ENCODE measurements at regions not wholly inside any gene's neighbourhood (a gene's known extent, or its start where the extent isn't known, plus 50 kb on each side); places are given as distances from the start of the nearest gene placed in this dataset.

DNA sequence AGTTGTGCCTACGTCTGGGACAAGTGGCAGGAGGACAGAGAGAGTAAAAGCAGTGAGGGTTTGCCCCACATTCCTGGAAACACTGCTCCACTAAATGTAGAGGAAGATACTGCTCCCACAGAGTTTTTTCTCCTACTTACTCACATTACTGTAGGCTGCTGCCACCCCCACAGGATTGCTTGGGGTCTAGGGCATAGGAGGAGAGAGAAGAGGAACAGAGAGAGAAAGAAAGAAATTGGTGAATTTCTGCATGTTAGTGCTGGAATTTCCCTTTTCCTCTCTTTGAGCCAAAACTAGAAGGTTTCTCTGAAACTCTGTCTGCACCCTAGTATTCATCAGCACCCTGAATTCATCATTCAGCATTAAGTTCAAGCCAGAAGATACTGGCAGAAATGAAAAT is 397.9 kb downstream of the INHBA start:
- Mint-ChIP-seq H3K27me3 (ENCODE audit: low read depth) (no peaks in the 10 kb centered on the region), H3K27ac (no peak overlapping the region), H3K36me3 (ENCODE audit: low read depth) (no peaks in the 10 kb centered on the region), H3K4me3 (no peak overlapping the region), H3K9me3 (peaks cover 17% of the 10 kb centered on the region), H3K4me1 (ENCODE audit: low read depth) (no peaks in the 10 kb centered on the region)
- no peak for DNase-seq (ENCODE audit: low spot score)

DNA sequence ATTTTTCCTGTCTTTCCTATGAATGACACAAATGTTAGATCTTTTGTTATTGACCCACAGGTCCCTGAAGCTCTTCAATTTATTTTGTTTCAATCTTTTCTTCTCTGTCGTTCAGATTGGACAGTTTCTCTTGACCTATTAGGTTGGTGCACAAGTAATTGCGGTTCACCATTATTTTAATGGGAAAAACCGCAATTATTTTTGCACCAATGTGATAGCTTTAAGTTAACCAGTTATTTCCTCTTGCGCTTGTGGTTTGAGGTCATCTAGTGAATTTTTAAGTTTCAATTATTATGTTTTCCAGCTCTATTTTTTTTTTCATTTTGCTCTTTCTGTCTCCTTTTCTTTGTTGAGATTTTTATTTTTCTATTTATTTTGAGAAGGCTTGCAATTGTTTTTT is 399.2 kb downstream of the INHBA start:
- no peak for DNase-seq (ENCODE audit: low spot score)
- H3K4me1 Mint-ChIP-seq (ENCODE audit: low read depth) = no peaks in the 10 kb centered on the region
- no peaks in the 10 kb centered on the region for H3K36me3 Mint-ChIP-seq (ENCODE audit: low read depth)
- no peak overlapping the region for H3K4me3 Mint-ChIP-seq
- H3K27ac Mint-ChIP-seq = no peak overlapping the region
- H3K9me3 Mint-ChIP-seq = peaks cover 17% of the 10 kb centered on the region
- H3K27me3 Mint-ChIP-seq (ENCODE audit: low read depth) = no peaks in the 10 kb centered on the region

DNA sequence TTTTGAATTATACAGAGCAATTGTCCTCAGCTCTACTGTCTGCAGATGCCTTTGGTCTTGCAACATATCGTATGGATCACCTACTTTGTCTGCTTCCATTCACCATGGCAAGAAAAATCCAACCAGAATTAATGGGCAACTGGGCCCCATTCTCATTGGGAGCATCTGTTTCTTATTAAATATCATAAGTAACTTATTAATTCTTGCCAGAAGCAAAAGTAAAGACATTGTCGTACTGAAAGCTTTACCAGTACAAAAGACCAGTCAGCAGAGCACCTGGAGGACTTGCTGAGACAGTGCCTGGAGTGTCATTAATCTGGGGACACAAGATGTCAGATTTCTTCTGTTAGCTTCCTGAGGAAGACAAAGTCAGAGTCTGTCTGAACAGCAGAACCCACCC is 404.5 kb downstream of the INHBA start:
- H3K27ac Mint-ChIP-seq = no peak overlapping the region
- no peak for DNase-seq (ENCODE audit: low spot score)
- no peak overlapping the region for H3K4me3 Mint-ChIP-seq
- no peaks in the 10 kb centered on the region for H3K4me1 Mint-ChIP-seq (ENCODE audit: low read depth)
- H3K27me3 Mint-ChIP-seq (ENCODE audit: low read depth) = no peaks in the 10 kb centered on the region
- no peaks in the 10 kb centered on the region for H3K36me3 Mint-ChIP-seq (ENCODE audit: low read depth)
- H3K9me3 Mint-ChIP-seq = peaks cover 5% of the 10 kb centered on the region

DNA sequence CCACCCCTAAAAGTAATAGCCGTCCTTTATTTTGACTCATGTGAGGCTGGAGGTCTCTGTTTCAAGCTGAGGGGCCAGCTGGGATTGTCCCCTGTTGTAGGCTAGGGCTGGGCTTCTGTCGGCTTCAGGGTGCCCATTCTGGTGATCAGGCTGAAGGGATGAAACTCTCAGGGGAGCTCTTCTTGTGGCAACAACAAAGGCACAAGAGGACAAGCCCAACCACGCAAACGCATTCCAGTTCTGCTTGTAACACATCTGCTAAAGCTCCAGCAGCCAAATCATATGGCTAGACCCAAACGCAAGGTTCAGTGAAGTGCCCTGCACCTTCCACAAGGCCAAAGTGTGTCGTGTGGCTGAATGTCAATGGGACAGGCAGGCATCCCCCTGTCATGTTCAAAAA is 405.7 kb downstream of the INHBA start:
- H3K4me3 Mint-ChIP-seq = no peak overlapping the region
- no peaks in the 10 kb centered on the region for H3K36me3 Mint-ChIP-seq (ENCODE audit: low read depth)
- H3K27ac Mint-ChIP-seq = no peak overlapping the region
- peaks cover 3% of the 10 kb centered on the region for H3K9me3 Mint-ChIP-seq
- DNase-seq (ENCODE audit: low spot score) = no peak
- no peaks in the 10 kb centered on the region for H3K4me1 Mint-ChIP-seq (ENCODE audit: low read depth)
- no peaks in the 10 kb centered on the region for H3K27me3 Mint-ChIP-seq (ENCODE audit: low read depth)

DNA sequence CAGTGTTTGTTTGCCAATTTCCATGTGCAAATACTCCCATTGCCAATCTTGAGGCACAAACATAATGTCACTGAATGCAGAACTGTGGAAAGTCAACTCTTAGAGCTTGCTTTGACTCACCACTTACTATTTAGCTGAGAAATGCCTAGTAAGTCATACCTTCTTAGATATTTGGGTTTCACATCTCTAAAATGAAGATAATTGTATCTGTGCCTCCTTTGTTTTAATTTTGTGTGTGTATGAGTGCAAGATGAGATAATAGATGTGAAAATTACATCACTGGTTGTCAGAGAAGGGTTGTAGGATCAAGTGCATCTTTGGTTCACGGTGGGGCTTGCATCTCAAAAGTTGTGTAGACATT is 407.5 kb downstream of the INHBA start:
- Mint-ChIP-seq H3K27ac (no peak overlapping the region), H3K4me3 (no peak overlapping the region), H3K27me3 (ENCODE audit: low read depth) (no peaks in the 10 kb centered on the region), H3K4me1 (ENCODE audit: low read depth) (no peaks in the 10 kb centered on the region), H3K36me3 (ENCODE audit: low read depth) (no peaks in the 10 kb centered on the region), H3K9me3 (no peaks in the 10 kb centered on the region)
- no peak for DNase-seq (ENCODE audit: low spot score)

DNA sequence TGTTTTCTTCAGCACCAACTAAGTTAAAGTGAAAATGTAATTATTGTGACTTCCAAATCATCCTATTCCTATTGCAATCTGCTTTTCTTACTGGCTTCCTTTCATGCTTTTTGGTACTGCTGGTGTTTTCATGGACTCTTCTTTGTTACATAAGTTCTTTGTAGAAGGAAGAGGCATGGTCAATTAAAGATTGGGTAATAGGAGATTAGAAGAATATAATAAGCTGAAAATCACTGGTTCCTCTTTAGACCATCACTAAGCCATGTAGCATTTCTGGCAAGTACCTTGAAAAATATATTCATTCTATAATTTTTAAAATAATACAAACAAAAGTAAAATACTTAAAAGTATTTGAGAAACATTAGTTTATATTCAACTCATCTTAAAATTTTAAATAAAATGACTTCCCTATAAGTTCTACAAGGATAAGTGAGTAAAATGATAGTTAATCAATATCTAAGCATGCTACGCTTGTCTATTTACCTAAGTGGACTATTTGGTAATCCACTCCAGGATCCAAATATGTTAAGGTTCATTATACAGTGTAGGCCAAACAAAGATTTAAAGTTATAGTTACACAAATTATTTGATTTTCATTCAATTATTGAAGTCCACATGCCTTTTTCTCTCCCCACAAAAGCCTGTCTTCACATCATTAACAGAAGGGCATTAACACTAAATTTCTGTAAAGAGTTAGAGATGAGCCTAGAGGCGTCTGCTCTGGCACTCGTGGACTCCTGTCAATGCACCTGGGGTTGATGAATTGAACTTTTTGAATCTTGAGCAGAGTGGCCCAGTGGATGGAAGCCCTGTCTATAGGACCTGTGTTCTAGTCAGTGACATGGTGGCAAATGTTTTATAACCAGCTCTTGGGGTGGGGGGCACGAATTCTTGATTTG is 408.1 kb downstream of the INHBA start:
- Mint-ChIP-seq H3K27ac (no peak overlapping the region), H3K4me3 (no peak overlapping the region), H3K4me1 (ENCODE audit: low read depth) (no peaks in the 10 kb centered on the region), H3K9me3 (no peaks in the 10 kb centered on the region), H3K27me3 (ENCODE audit: low read depth) (no peaks in the 10 kb centered on the region), H3K36me3 (ENCODE audit: low read depth) (no peaks in the 10 kb centered on the region)
- DNase-seq (ENCODE audit: low spot score) = no peak

DNA sequence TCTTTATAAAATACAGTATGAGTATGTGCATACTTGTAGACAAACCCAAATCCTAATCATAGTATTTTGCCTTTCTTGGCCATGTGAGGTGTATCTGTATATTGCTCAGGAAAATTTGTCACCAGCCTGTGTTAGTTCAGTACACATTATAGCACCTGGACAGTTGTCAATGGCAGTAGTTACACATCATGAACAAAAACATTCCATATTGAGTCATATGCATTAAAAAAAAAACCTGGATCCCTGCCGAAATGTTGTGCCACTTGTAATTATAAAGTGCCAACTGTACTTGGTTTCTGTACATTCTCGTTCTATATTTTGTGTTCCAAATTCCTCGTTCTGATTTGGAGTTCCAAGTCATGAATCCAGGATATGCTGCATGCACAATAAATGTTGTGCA is 410.4 kb downstream of the INHBA start:
- no peak for DNase-seq (ENCODE audit: low spot score)
- Mint-ChIP-seq H3K27me3 (ENCODE audit: low read depth) (no peaks in the 10 kb centered on the region), H3K36me3 (ENCODE audit: low read depth) (no peaks in the 10 kb centered on the region), H3K4me3 (no peak overlapping the region), H3K9me3 (no peaks in the 10 kb centered on the region), H3K4me1 (ENCODE audit: low read depth) (no peaks in the 10 kb centered on the region), H3K27ac (no peak overlapping the region)

DNA sequence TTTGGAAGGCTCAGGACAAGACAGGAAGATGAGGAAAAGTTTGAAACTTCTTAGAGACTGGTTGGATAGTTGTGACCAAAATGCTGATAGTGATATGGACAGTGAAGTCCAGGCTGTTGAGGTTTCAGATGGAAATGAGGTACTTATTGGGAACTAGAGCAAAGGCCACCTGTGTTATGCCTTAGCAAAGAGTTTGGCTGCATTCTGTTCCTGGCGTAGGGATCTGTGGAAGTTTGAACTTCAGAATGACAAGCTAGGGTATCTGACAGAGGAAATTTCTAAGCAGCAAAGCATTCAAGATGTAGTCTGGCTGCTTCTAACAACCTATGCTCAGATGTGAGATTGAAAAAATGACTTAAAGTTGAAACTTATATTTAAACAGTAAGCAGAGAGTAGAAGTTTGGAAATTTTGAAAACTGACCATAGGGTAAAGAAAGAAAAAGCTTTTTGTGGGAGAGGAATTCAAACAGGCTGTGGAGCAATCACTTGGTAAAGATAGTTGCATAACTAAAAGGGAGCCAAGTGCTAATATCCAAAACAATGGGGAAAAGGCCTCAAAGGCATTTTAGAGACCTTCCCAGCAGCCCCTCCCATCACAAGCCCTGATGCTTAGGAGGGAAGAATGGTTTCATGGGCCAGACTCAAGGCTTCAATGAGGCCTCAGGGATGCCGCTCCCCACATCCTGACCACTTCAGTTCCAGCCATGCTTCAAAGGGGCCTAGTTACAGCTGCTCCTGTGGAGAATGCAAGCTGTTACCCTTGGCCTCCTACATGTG is 415.1 kb downstream of the INHBA start:
- Mint-ChIP-seq H3K4me3 (no peak overlapping the region), H3K36me3 (ENCODE audit: low read depth) (no peaks in the 10 kb centered on the region), H3K27me3 (ENCODE audit: low read depth) (no peaks in the 10 kb centered on the region), H3K27ac (no peak overlapping the region), H3K9me3 (peaks cover 4% of the 10 kb centered on the region), H3K4me1 (ENCODE audit: low read depth) (no peaks in the 10 kb centered on the region)
- no peak for DNase-seq (ENCODE audit: low spot score)

DNA sequence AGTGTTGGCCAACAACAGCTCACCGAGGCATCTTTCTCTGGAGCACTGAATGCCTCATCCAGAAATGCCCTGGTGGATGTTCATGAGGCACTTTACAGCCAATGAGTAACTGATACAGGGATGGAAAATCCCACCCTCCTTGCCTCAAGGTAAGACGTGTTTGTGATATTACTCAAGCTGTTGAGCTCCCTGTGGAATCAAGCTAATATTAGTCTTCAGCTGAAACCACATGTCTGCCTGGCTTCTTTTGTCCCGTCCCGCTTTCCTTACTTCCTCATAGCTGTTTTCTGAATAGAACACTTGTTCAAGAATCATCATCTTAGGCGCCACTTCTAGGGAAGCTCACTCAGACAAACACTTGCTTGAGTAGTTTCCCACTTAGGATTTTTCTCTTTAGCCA is 422.4 kb downstream of the INHBA start:
- H3K4me3 Mint-ChIP-seq = no peak overlapping the region
- H3K9me3 Mint-ChIP-seq = peaks cover 5% of the 10 kb centered on the region
- H3K27me3 Mint-ChIP-seq (ENCODE audit: low read depth) = no peaks in the 10 kb centered on the region
- H3K36me3 Mint-ChIP-seq (ENCODE audit: low read depth) = no peaks in the 10 kb centered on the region
- H3K4me1 Mint-ChIP-seq (ENCODE audit: low read depth) = no peaks in the 10 kb centered on the region
- no peak overlapping the region for H3K27ac Mint-ChIP-seq
- no peak for DNase-seq (ENCODE audit: low spot score)

DNA sequence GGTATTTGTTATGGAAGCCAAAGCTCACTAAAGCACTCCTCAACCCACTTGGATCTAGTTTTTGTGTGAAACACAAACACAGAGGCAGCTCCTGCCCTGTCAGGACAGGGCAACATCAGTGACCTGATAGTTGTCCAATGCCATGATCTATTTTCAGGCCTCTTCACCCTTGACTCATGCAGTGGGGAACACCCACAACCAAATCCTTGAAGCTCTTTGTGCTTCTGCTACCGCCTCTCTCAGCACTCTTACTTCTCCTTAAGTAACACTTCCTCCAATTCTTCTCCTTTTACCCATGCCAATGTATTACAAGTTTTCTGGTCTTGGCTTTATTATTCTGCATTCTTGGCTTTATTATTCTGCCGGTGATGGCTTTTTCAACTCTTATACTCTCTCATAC is 425.3 kb downstream of the INHBA start:
- H3K4me1 Mint-ChIP-seq (ENCODE audit: low read depth) = no peaks in the 10 kb centered on the region

DNA sequence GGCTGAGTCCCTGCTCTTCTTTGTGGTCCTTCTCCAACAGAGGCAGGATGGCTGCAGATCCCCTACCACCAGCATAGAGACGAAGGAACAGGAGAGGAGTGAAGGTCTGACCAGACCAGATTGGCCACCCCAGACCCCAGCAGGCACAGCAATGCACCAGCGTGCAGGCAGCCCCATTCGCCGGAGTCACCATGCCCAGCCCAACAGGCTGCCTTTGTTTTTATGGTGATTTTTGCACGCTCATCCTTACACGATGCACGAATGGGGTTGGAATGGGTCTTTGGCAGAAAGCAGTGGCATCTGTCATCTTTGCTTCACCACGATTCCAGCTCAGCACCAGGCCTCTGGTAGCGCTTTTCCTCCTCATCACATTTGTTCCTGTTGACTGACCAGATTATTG is 427.6 kb downstream of the INHBA start:
- no peak for DNase-seq (ENCODE audit: low spot score)
- H3K4me3 Mint-ChIP-seq = no peak overlapping the region
- H3K27me3 Mint-ChIP-seq (ENCODE audit: low read depth) = no peaks in the 10 kb centered on the region
- no peak overlapping the region for H3K27ac Mint-ChIP-seq
- no peaks in the 10 kb centered on the region for H3K4me1 Mint-ChIP-seq (ENCODE audit: low read depth)
- no peaks in the 10 kb centered on the region for H3K36me3 Mint-ChIP-seq (ENCODE audit: low read depth)
- H3K9me3 Mint-ChIP-seq = peaks cover 9% of the 10 kb centered on the region

More for the DNA sequence above, 425.3 kb downstream of the INHBA start:
- peaks cover 7% of the 10 kb centered on the region for H3K9me3 Mint-ChIP-seq
- H3K27ac Mint-ChIP-seq = no peak overlapping the region
- DNase-seq (ENCODE audit: low spot score) = no peak
- no peak overlapping the region for H3K4me3 Mint-ChIP-seq
- no peaks in the 10 kb centered on the region for H3K27me3 Mint-ChIP-seq (ENCODE audit: low read depth)
- no peaks in the 10 kb centered on the region for H3K36me3 Mint-ChIP-seq (ENCODE audit: low read depth)

DNA sequence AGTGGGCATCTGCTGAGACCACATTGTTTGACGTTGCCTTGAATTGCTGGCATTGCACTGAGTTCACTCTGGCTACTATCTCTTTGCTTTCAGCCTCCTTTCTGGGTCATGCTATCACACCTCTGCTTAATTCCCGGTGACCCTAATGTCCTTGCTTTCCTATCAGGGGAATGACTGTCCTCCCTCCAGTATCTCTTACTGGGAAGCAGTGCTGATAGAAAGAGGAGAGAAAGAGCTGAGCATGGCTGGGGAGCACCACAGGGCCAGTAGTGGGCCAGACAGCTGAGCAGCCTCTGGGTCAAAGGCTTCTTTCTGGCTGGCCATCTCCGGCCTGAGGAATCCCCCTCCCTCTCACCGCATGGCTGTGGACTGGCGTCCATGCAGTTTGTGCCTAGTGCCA is 428.7 kb downstream of the INHBA start:
- Mint-ChIP-seq H3K4me1 (ENCODE audit: low read depth) (no peaks in the 10 kb centered on the region), H3K27me3 (ENCODE audit: low read depth) (no peaks in the 10 kb centered on the region), H3K4me3 (no peak overlapping the region), H3K27ac (no peak overlapping the region), H3K36me3 (ENCODE audit: low read depth) (no peaks in the 10 kb centered on the region), H3K9me3 (peaks cover 9% of the 10 kb centered on the region)
- DNase-seq (ENCODE audit: low spot score) = no peak

DNA sequence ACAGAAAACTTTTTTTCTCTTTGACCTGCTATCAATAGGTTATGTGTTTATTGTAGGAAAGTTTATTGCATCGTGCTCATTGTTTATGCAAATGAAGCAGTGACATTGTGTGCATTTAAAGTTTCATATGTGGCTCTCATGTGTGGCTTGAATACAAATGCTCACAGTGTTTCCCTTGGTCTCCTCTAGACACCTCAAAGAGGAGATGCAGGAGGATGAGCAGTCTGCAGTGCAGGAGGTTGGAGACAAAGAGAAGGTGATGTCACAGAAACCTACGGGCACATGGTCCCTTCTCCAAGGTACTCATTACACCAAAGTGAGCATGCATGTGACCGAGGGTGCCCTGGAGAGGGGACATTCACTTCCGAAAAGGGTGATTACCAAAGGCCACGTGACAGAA is 430.2 kb downstream of the INHBA start:
- Mint-ChIP-seq H3K27me3 (ENCODE audit: low read depth) (no peaks in the 10 kb centered on the region), H3K4me1 (ENCODE audit: low read depth) (no peaks in the 10 kb centered on the region), H3K9me3 (peaks cover 9% of the 10 kb centered on the region), H3K36me3 (ENCODE audit: low read depth) (no peaks in the 10 kb centered on the region), H3K4me3 (no peak overlapping the region), H3K27ac (no peak overlapping the region)
- DNase-seq (ENCODE audit: low spot score) = no peak

DNA sequence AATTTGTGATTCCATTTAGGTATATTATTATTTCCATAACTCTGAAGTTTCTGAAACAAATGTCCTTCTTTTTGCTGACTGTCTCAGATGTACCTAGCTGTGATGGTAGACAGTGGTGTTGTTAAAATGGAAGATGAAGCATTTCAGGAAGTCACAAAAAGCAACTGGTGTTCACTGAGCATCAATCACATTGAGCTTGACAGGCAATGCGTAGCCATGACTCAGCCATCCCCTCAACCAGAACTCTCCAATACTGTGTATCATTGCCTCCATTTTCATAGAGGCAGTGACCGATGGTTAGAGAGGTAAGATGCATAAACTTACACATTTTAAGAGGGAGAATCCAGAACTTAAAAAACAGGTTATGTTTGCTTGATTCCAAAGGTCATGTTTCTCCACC is 434.0 kb downstream of the INHBA start:
- Mint-ChIP-seq H3K4me1 (ENCODE audit: low read depth) (no peaks in the 10 kb centered on the region), H3K27ac (no peak overlapping the region), H3K4me3 (no peak overlapping the region), H3K9me3 (peaks cover 9% of the 10 kb centered on the region), H3K27me3 (ENCODE audit: low read depth) (no peaks in the 10 kb centered on the region), H3K36me3 (ENCODE audit: low read depth) (no peaks in the 10 kb centered on the region)
- no peak for DNase-seq (ENCODE audit: low spot score)
